Keratinocyte (primary cell): ENCODE measurements at regions not wholly inside any gene's neighbourhood (a gene's known extent, or its start where the extent isn't known, plus 50 kb on each side); places are given as distances from the start of the nearest gene placed in this dataset.

ENCODE experiments used
- DNase-seq: peaks from one replicate; pipeline ENCODE4 v3.0.0-alpha.2; 2011; ENCODE audit warnings: low read depth, missing footprints, low spot score
- FAIRE-seq: peaks from 2 replicates; lab custom pipeline; 2011; peaks lifted over from hg19 to GRCh38; lab: Jason Lieb, UNC
- H2AFZ ChIP-seq: 2 replicates; pipeline ENCODE4 v1.6.0; 2012; ENCODE audit warnings: low read length, control low read depth, inconsistent platforms; ENCODE audit not compliant: control insufficient read depth
- H3K27ac ChIP-seq: 2 replicates; pipeline ENCODE4 v1.5.1; 2011; ENCODE audit warnings: low read length; ENCODE audit not compliant: control insufficient read depth, insufficient read depth
- H3K27me3 ChIP-seq: 3 replicates; pipeline ENCODE4 v1.6.0; 2011; ENCODE audit warnings: low read length; ENCODE audit not compliant: control insufficient read depth, insufficient read depth; ENCODE audit errors: extremely low read depth
- H3K36me3 ChIP-seq, 2 experiments: 2 replicates in 1 of 2; 3 replicates in 1 of 2; pipeline ENCODE4 v1.5.1; 2011; ENCODE audit warnings: low read length in 2 of 2, mild to moderate bottlenecking in 1 of 2; ENCODE audit not compliant: control insufficient read depth in 2 of 2, insufficient read depth in 2 of 2; ENCODE audit errors: extremely low read depth in 1 of 2
- H3K4me1 ChIP-seq: 3 replicates; pipeline ENCODE4 v1.5.1; 2011; ENCODE audit warnings: low read length; ENCODE audit not compliant: control insufficient read depth, insufficient read depth; ENCODE audit errors: extremely low read depth
- H3K4me2 ChIP-seq: 3 replicates; pipeline ENCODE4 v1.6.0; 2011; ENCODE audit warnings: low read depth, low read length; ENCODE audit not compliant: control insufficient read depth, insufficient read depth; ENCODE audit errors: extremely low read depth
- H3K4me3 ChIP-seq, 3 experiments: fragments of 200-600 bp in 1 of 3; sonication (generic) in 1 of 3; 2 replicates in 2 of 3; 3 replicates in 1 of 3; pipeline ENCODE4 v1.5.1; 2011 to 2016; ENCODE audit warnings: low read length in 3 of 3, mild to moderate bottlenecking in 3 of 3, control low read depth in 2 of 3, inconsistent platforms in 1 of 3, low read depth in 1 of 3, mixed read lengths in 1 of 3, mixed run types in 1 of 3, moderate library complexity in 1 of 3; ENCODE audit not compliant: control insufficient read depth in 2 of 3, insufficient read depth in 2 of 3; ENCODE audit errors: extremely low read depth in 1 of 3
- H3K79me2 ChIP-seq: 2 replicates; pipeline ENCODE4 v1.6.0; 2012; ENCODE audit warnings: low read length; ENCODE audit not compliant: control insufficient read depth, insufficient read depth
- H3K9ac ChIP-seq: 3 replicates; pipeline ENCODE4 v1.6.0; 2011; ENCODE audit warnings: low read length; ENCODE audit not compliant: control insufficient read depth, insufficient read depth; ENCODE audit errors: extremely low read depth
- H3K9me1 ChIP-seq: 3 replicates; pipeline ENCODE4 v1.6.0; 2011; ENCODE audit warnings: low read length; ENCODE audit not compliant: control insufficient read depth, insufficient read depth; ENCODE audit errors: extremely low read depth
- H3K9me3 ChIP-seq: 2 replicates; pipeline ENCODE4 v1.5.1; 2012; ENCODE audit warnings: low read depth, low read length; ENCODE audit not compliant: control insufficient read depth
- H4K20me1 ChIP-seq: 3 replicates; pipeline ENCODE4 v1.6.0; 2011; ENCODE audit warnings: low read length; ENCODE audit not compliant: control insufficient read depth, insufficient read depth; ENCODE audit errors: extremely low read depth
- EZH2 ChIP-seq: IDR thresholded peaks from one replicate; pipeline ENCODE4 v1.6.1; 2012; ENCODE audit warnings: inconsistent platforms, mild to moderate bottlenecking, low read length, moderate library complexity
- dilution Hi-C: fragments of 300-500 bp; cut with MboI; formaldehyde crosslinking; loops from one replicate; pipeline ENCODE4 v1.7.0; 2020; ENCODE audit warnings: low sequenced_read_pairs; ENCODE audit not compliant: extremely low pct_ligation_motif_present
- TF ChIP-seq, protein P1 (sequence below), 3 experiments: IDR thresholded peaks in 1 of 3; conservative IDR thresholded peaks in 1 of 3; optimal IDR thresholded peaks in 1 of 3; 2 replicates in 2 of 3; 3 replicates in 1 of 3; pipeline versions ENCODE3 to v1.5.1; 2011; ENCODE audit warnings: low read length in 3 of 3, mild to moderate bottlenecking in 3 of 3, moderate library complexity in 2 of 3, control low read depth in 1 of 3, inconsistent platforms in 1 of 3; ENCODE audit not compliant: insufficient read depth in 2 of 3; ENCODE audit errors: extremely low read depth in 1 of 3

DNA sequence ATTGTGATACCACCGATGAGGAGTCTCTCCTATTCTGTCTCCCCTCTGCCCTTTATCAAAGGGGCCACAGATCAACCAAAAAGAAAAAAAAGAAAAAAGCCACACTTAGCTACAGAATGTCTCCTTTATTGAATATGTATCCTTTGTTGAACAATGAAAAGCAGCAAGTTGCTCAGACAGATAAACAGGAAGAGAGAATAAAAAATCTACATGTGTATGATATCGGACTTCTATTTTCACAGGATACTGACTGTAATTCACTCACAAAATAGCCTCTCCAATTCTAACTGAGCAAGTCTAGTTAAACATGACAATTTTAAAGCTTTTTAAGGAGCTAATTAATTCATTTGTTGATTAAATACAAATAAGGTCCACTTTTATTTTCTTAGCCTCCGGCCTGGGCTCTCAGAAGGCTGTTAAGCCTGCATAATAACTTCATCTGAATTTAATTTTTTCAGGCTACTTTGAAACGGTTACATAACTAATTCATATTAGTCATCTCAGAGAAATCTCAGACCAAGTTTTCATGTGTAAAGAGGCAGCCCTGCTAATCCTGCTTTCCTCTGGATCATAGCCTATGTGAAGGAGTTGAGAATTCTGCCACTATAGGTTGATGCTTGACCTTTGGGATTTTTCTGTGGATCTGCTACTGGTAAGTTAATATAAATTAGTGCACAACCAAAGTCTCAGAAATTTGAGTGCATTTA lies 304.1 kb upstream of the NR5A2 start:
- dilution Hi-C loops = no loop called here
- H3K9me1 ChIP-seq = no peaks in the 10 kb centered on the region
- no peaks in the 10 kb centered on the region for H3K79me2 ChIP-seq
- H3K27me3 ChIP-seq = no peaks in the 10 kb centered on the region
- H3K4me2 ChIP-seq = no peak overlapping the region
- H2AFZ ChIP-seq = no peak overlapping the region
- H3K4me1 ChIP-seq = no peaks in the 10 kb centered on the region
- TF ChIP-seq, protein P1, sequence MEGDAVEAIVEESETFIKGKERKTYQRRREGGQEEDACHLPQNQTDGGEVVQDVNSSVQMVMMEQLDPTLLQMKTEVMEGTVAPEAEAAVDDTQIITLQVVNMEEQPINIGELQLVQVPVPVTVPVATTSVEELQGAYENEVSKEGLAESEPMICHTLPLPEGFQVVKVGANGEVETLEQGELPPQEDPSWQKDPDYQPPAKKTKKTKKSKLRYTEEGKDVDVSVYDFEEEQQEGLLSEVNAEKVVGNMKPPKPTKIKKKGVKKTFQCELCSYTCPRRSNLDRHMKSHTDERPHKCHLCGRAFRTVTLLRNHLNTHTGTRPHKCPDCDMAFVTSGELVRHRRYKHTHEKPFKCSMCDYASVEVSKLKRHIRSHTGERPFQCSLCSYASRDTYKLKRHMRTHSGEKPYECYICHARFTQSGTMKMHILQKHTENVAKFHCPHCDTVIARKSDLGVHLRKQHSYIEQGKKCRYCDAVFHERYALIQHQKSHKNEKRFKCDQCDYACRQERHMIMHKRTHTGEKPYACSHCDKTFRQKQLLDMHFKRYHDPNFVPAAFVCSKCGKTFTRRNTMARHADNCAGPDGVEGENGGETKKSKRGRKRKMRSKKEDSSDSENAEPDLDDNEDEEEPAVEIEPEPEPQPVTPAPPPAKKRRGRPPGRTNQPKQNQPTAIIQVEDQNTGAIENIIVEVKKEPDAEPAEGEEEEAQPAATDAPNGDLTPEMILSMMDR (optimal IDR thresholded peaks at IDR 0.05 in 1 of 3, IDR thresholded peaks at IDR 0.05 in 1 of 3, conservative IDR thresholded peaks at IDR 0.05 in 1 of 3; ENCODE audit: extremely low read depth in 1 of 3, insufficient read depth in 2 of 3, low read length in 3 of 3) = no peak
- no peak for TF ChIP-seq EZH2
- FAIRE-seq (peak; percentile 66), DNase-seq (no peak)
- no peak overlapping the region for H3K9ac ChIP-seq
- no peaks in the 10 kb centered on the region for H3K9me3 ChIP-seq
- no peak overlapping the region for H3K27ac ChIP-seq
- no peaks in the 10 kb centered on the region for H3K36me3 ChIP-seq
- H4K20me1 ChIP-seq = no peaks in the 10 kb centered on the region
- H3K4me3 ChIP-seq = no peak overlapping the region

DNA sequence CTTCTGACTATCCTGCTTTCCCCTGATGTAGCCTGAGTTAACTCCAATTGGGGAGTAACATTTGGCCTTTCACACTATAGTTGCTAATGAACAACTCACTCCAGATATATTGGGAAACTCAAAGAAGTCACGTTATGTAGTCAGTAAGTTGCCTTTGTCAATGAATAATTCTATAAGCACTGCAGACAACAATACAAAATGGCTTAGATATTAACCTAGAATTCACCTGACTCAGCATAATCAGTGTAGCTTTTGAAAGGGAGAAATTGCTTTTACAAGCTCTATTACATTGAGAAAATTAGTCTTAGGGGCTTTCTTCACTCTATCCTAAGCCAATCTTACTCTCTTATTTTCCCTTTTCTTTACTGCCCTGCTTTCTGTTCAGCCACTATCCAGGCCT lies 303.5 kb upstream of the NR5A2 start:
- no peak for DNase-seq
- Histone ChIP-seq H3K27ac (no peak overlapping the region), H3K9me3 (no peaks in the 10 kb centered on the region), H3K9me1 (no peaks in the 10 kb centered on the region), H2AFZ (no peak overlapping the region), H4K20me1 (no peaks in the 10 kb centered on the region), H3K79me2 (no peaks in the 10 kb centered on the region), H3K4me2 (no peak overlapping the region), H3K4me3 (no peak overlapping the region), H3K36me3 (no peaks in the 10 kb centered on the region), H3K4me1 (no peaks in the 10 kb centered on the region), H3K9ac (no peak overlapping the region), H3K27me3 (no peaks in the 10 kb centered on the region)
- dilution Hi-C loops = no loop called here
- peak; percentile 23 for FAIRE-seq
- TF ChIP-seq, protein P1 (optimal IDR thresholded peaks at IDR 0.05 in 1 of 3, IDR thresholded peaks at IDR 0.05 in 1 of 3, conservative IDR thresholded peaks at IDR 0.05 in 1 of 3; ENCODE audit: extremely low read depth in 1 of 3, insufficient read depth in 2 of 3, low read length in 3 of 3) = no peak
